ENCODE measurements at regions not wholly inside any gene's neighbourhood (a gene's known extent, or its start where the extent isn't known, plus 50 kb on each side); places are given as distances from the start of the nearest gene placed in this dataset.

GRCh38 chr12:24711056-24712008 lies 237.6 kb downstream of the BCAT1 start:
- no peak for TF ChIP-seq CTCF (IDR thresholded peaks at IDR 0.05; ENCODE audit: insufficient read depth, low read depth, low read length)
- no peak for DNase-seq (ENCODE audit: low read depth)
- H3K4me3 ChIP-seq (ENCODE audit: low read depth, low read length), result no peak overlapping the region

- no peak overlapping the region for H3K4me3 ChIP-seq (ENCODE audit: low read depth, low read length)
- peak; percentile 60 for DNase-seq (ENCODE audit: low read depth)
- no peak for TF ChIP-seq CTCF (IDR thresholded peaks at IDR 0.05; ENCODE audit: insufficient read depth, low read depth, low read length)
Observed at GRCh38 chr12:24709216-24709615, 239.7 kb downstream of the BCAT1 start.

- no peak for DNase-seq (ENCODE audit: low read depth)
- TF ChIP-seq CTCF (IDR thresholded peaks at IDR 0.05; ENCODE audit: insufficient read depth, low read depth, low read length), result no peak
- no peak overlapping the region for H3K4me3 ChIP-seq (ENCODE audit: low read depth, low read length)
Observed at GRCh38 chr12:24708718-24709117, 240.2 kb downstream of the BCAT1 start.

GRCh38 chr12:24708043-24708442 lies 240.9 kb downstream of the BCAT1 start:
- DNase-seq (ENCODE audit: low read depth), result no peak

GRCh38 chr12:24707334-24707733 lies 241.6 kb downstream of the BCAT1 start:
- H3K4me3 ChIP-seq (ENCODE audit: low read depth, low read length), result no peak overlapping the region
- no peak for DNase-seq (ENCODE audit: low read depth)
- TF ChIP-seq CTCF (IDR thresholded peaks at IDR 0.05; ENCODE audit: insufficient read depth, low read depth, low read length), result no peak

More at GRCh38 chr12:24708043-24708442, 240.9 kb downstream of the BCAT1 start:
- no peak overlapping the region for H3K4me3 ChIP-seq (ENCODE audit: low read depth, low read length)
- no peak for TF ChIP-seq CTCF (IDR thresholded peaks at IDR 0.05; ENCODE audit: insufficient read depth, low read depth, low read length)

GRCh38 chr12:24705741-24706358 lies 243.1 kb downstream of the BCAT1 start:
- no peak for TF ChIP-seq CTCF (IDR thresholded peaks at IDR 0.05; ENCODE audit: insufficient read depth, low read depth, low read length)
- DNase-seq (ENCODE audit: low read depth), result peak; percentile 28
- no peak overlapping the region for H3K4me3 ChIP-seq (ENCODE audit: low read depth, low read length)

All from fibroblast of villous mesenchyme (primary cell).